ENCODE measurements at regions not wholly inside any gene's neighbourhood (a gene's known extent, or its start where the extent isn't known, plus 50 kb on each side); places are given as distances from the start of the nearest gene placed in this dataset.

DNA sequence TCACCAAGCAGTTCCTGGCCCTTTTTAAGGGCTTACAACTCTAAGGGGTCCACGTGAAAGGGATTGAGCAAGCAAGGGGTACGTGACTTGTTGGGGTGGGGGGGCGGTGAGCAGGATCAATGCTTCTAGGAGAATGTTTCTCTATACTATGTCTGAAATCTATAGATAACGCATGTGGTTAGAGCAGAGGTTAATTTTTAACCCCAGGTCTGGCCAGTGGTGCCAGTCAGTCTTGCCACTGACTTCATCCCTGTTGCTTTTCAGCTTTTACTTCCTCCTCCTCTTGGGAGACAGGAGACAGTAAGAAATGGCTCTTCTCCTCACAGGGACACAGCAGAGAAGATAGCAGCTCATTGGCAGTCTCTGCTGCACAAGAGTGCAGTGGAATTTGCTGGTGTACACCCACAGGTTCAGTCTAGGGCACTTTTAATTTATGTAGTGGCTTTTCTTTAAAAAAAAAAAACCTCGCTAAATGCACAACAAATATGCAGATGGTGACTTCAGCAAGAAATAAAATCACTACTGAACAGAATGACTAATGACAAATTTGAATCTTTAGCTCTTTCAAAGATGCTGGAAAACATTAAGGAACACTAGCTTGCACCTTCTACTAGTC lies 190.5 kb downstream of the CCNG2 start (continued):
- TF ChIP-seq, protein P1, sequence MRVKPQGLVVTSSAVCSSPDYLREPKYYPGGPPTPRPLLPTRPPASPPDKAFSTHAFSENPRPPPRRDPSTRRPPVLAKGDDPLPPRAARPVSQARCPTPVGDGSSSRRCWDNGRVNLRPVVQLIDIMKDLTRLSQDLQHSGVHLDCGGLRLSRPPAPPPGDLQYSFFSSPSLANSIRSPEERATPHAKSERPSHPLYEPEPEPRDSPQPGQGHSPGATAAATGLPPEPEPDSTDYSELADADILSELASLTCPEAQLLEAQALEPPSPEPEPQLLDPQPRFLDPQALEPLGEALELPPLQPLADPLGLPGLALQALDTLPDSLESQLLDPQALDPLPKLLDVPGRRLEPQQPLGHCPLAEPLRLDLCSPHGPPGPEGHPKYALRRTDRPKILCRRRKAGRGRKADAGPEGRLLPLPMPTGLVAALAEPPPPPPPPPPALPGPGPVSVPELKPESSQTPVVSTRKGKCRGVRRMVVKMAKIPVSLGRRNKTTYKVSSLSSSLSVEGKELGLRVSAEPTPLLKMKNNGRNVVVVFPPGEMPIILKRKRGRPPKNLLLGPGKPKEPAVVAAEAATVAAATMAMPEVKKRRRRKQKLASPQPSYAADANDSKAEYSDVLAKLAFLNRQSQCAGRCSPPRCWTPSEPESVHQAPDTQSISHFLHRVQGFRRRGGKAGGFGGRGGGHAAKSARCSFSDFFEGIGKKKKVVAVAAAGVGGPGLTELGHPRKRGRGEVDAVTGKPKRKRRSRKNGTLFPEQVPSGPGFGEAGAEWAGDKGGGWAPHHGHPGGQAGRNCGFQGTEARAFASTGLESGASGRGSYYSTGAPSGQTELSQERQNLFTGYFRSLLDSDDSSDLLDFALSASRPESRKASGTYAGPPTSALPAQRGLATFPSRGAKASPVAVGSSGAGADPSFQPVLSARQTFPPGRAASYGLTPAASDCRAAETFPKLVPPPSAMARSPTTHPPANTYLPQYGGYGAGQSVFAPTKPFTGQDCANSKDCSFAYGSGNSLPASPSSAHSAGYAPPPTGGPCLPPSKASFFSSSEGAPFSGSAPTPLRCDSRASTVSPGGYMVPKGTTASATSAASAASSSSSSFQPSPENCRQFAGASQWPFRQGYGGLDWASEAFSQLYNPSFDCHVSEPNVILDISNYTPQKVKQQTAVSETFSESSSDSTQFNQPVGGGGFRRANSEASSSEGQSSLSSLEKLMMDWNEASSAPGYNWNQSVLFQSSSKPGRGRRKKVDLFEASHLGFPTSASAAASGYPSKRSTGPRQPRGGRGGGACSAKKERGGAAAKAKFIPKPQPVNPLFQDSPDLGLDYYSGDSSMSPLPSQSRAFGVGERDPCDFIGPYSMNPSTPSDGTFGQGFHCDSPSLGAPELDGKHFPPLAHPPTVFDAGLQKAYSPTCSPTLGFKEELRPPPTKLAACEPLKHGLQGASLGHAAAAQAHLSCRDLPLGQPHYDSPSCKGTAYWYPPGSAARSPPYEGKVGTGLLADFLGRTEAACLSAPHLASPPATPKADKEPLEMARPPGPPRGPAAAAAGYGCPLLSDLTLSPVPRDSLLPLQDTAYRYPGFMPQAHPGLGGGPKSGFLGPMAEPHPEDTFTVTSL (CRISPR knock-in tag; IDR thresholded peaks at IDR 0.05; ENCODE audit: borderline replicate concordance), result no peak

DNA sequence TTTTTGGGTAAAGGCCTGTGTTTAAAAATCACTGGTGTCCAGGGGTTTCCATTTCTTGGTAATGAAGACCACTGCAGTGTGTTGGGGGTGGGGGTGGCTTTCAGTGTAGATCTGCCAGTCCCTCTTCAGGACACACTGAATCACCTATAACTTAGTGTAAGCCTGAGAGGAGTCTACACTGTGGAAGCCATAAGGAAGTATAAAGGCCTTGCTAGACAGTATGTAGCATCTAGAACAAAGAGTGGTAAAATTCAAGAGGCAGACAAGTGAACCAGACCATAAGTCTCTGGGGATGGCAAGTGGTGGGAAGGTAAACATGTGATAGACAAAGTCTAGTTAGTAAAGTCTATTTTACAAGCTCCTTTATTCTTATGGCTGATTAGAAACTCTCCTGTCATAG lies 191.8 kb downstream of the CCNG2 start:
- H3K27ac ChIP-seq (ENCODE audit: extremely low read length, insufficient read depth, low read length), result no peak overlapping the region
- DNase-seq (ENCODE audit: low spot score), result no peak
- intact Hi-C loops (cut with micrococcal nuclease; ENCODE audit: unreplicated experiment) (no loop called here), in situ Hi-C loops (cut with HindIII; ENCODE audit: extremely low pct_ligation_motif_present, low pct_unique_long_range_greater_than_20kb) (no loop called here)
- CTCF ChIA-PET (ENCODE audit: low intra/inter-chr PET ratio, low total read pairs), result no interaction called here
- BruUV-seq (replicated peaks), result no TSS peak
- H4K20me1 ChIP-seq (ENCODE audit: insufficient read depth, low read length), result no peaks in the 10 kb centered on the region
- H3K79me2 ChIP-seq (ENCODE audit: insufficient read depth, low read length), result no peaks in the 10 kb centered on the region
- ATAC-seq, result no peak
- no peak overlapping the region for H3K4me3 ChIP-seq (replicated peaks in 1 of 3; ENCODE audit: insufficient read depth in 1 of 3, low read depth in 2 of 3, low read length in 3 of 3)
- H2AFZ ChIP-seq (ENCODE audit: low read length), result no peak overlapping the region
- H3K27me3 ChIP-seq (ENCODE audit: control insufficient read depth in 1 of 2, insufficient read depth in 2 of 2, low read length in 2 of 2), result no peaks in the 10 kb centered on the region
- H3K4me1 ChIP-seq (ENCODE audit: insufficient read depth, low read length), result peaks cover 16% of the 10 kb centered on the region
- H3K36me3 ChIP-seq (replicated peaks in 1 of 2; ENCODE audit: control insufficient read depth in 1 of 2, insufficient read depth in 2 of 2, low read length in 2 of 2), result no peaks in the 10 kb centered on the region
- POLR2A ChIA-PET, result no interaction called here
- H3K9me3 ChIP-seq (ENCODE audit: low read length), result peaks cover 12% of the 10 kb centered on the region; the same call in 1 of the 2 replicates
- FAIRE-seq, result no peak
- no peak overlapping the region for H3K9ac ChIP-seq (ENCODE audit: insufficient read depth, low read depth, low read length)
- H3K4me2 ChIP-seq (ENCODE audit: low read depth, low read length), result no peak overlapping the region
- TF ChIP-seq, protein P2, sequence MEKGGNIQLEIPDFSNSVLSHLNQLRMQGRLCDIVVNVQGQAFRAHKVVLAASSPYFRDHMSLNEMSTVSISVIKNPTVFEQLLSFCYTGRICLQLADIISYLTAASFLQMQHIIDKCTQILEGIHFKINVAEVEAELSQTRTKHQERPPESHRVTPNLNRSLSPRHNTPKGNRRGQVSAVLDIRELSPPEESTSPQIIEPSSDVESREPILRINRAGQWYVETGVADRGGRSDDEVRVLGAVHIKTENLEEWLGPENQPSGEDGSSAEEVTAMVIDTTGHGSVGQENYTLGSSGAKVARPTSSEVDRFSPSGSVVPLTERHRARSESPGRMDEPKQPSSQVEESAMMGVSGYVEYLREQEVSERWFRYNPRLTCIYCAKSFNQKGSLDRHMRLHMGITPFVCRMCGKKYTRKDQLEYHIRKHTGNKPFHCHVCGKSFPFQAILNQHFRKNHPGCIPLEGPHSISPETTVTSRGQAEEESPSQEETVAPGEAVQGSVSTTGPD (CRISPR knock-in tag; IDR thresholded peaks at IDR 0.05), result no peak
- TF ChIP-seq RFXAP (CRISPR knock-in tag; IDR thresholded peaks at IDR 0.05; ENCODE audit: borderline replicate concordance), result no peak
- TF ChIP-seq, protein P3, sequence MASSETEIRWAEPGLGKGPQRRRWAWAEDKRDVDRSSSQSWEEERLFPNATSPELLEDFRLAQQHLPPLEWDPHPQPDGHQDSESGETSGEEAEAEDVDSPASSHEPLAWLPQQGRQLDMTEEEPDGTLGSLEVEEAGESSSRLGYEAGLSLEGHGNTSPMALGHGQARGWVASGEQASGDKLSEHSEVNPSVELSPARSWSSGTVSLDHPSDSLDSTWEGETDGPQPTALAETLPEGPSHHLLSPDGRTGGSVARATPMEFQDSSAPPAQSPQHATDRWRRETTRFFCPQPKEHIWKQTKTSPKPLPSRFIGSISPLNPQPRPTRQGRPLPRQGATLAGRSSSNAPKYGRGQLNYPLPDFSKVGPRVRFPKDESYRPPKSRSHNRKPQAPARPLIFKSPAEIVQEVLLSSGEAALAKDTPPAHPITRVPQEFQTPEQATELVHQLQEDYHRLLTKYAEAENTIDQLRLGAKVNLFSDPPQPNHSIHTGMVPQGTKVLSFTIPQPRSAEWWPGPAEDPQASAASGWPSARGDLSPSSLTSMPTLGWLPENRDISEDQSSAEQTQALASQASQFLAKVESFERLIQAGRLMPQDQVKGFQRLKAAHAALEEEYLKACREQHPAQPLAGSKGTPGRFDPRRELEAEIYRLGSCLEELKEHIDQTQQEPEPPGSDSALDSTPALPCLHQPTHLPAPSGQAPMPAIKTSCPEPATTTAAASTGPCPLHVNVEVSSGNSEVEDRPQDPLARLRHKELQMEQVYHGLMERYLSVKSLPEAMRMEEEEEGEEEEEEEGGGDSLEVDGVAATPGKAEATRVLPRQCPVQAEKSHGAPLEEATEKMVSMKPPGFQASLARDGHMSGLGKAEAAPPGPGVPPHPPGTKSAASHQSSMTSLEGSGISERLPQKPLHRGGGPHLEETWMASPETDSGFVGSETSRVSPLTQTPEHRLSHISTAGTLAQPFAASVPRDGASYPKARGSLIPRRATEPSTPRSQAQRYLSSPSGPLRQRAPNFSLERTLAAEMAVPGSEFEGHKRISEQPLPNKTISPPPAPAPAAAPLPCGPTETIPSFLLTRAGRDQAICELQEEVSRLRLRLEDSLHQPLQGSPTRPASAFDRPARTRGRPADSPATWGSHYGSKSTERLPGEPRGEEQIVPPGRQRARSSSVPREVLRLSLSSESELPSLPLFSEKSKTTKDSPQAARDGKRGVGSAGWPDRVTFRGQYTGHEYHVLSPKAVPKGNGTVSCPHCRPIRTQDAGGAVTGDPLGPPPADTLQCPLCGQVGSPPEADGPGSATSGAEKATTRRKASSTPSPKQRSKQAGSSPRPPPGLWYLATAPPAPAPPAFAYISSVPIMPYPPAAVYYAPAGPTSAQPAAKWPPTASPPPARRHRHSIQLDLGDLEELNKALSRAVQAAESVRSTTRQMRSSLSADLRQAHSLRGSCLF (CRISPR knock-in tag; IDR thresholded peaks at IDR 0.05; ENCODE audit: borderline replicate concordance), result no peak
- TF ChIP-seq MED13 (CRISPR knock-in tag; IDR thresholded peaks at IDR 0.05), result no peak
- TF ChIP-seq ZNF329 (CRISPR knock-in tag; IDR thresholded peaks at IDR 0.05; ENCODE audit: low read depth), result no peak
- no peak for TF ChIP-seq SMAD3 (CRISPR knock-in tag; IDR thresholded peaks at IDR 0.05)
- no peak for TF ChIP-seq PHF8 (CRISPR knock-in tag; IDR thresholded peaks at IDR 0.05)
- TF ChIP-seq XRCC5 (optimal IDR thresholded peaks at IDR 0.05; ENCODE audit: low read length), result no peak
- TF ChIP-seq ZSCAN30 (CRISPR knock-in tag; IDR thresholded peaks at IDR 0.05), result no peak
- no peak for TF ChIP-seq MIXL1 (CRISPR knock-in tag; IDR thresholded peaks at IDR 0.05)
- TF ChIP-seq NFE2L1 (CRISPR knock-in tag; IDR thresholded peaks at IDR 0.05; ENCODE audit: borderline replicate concordance), result no peak
- no peak for TF ChIP-seq HHEX (CRISPR knock-in tag; IDR thresholded peaks at IDR 0.05)

Data from HepG2 (cell line).